HuH-7 (cell line): ENCODE measurements at regions not wholly inside any gene's neighbourhood (a gene's known extent, or its start where the extent isn't known, plus 50 kb on each side); places are given as distances from the start of the nearest gene placed in this dataset.
A peak's percentile ranks its signal among the peaks of the same experiment; 100 is the strongest.

ENCODE experiments used
- DNase-seq: peaks from one replicate; pipeline ENCODE4 v3.0.0; 2011; ENCODE audit warnings: low spot score

DNA sequence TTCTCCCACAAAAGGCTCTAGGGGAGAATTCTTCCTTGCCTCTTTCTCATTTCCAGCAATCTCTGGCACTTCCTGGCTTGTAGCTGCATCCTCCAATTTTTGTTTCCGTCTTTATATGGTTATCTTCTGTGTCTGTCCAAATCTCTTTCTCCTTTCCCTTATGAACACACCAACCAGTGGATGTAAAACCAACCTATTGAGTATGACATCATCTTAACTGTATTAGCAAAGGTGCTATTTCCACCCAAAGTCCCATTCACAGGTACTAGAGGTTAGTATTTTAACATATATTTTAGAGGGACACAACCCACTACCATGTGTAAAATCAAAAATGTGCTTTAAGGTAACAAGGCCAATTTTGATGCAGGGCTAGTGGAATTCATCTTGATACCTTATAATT, 129.0 kb downstream of the RAP2A start:
- DNase-seq, result no peak

DNA sequence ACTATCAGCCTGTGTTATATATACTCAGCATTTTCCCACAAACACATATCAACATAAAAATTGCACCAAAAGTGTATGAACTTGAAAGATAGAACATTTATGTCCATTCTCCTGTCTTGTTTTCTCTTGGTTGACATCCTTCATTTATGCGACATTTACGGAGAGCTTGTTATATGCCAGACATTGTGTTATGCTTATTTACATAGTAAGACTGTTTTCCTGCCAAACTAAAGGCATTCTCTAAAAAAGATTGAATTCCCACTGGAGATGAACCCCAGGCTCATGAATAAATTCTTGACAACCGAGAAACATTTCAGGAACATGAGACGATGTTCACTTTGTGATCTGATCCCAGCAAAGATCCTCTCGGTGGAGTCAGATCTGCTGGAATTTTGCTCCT, 131.0 kb downstream of the RAP2A start:
- DNase-seq, result no peak

DNA sequence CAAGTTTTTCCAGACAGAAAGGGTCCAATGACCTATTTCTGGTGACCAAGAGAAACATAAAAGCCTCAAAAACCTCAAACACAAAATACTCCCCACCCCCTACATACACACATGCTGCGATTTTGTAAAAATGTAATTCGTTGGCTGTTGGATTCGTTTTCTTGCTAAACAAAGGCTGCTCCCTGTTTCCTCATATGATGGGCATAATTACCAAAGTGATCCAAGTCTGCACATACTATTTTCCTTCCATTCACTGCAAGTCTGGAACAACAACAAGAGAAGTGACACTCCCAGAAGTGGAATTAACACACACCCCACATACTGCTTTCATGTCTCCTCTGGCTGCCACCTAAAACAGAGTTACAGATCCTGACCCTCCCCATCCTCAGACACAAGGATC, 131.9 kb downstream of the RAP2A start:
- DNase-seq, result no peak

DNA sequence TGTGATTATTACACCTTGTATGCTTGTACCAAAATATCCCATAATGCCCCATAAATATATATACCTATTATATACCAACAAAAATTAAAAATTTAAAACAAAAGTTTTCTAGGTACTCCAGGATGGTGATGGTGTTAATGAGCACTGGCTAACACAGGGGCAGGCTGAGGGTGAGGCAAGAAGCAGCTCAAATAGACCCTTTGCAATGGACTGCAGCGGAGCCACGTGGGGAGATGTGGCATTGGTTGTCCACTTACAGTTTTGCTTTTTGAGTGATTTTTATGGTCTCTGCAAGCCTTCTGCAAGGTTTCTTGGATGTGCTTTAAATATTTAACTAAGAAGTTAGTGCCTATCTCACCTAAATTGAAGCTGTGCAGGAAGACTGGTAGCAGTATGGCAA, 132.9 kb downstream of the RAP2A start:
- no peak for DNase-seq

DNA sequence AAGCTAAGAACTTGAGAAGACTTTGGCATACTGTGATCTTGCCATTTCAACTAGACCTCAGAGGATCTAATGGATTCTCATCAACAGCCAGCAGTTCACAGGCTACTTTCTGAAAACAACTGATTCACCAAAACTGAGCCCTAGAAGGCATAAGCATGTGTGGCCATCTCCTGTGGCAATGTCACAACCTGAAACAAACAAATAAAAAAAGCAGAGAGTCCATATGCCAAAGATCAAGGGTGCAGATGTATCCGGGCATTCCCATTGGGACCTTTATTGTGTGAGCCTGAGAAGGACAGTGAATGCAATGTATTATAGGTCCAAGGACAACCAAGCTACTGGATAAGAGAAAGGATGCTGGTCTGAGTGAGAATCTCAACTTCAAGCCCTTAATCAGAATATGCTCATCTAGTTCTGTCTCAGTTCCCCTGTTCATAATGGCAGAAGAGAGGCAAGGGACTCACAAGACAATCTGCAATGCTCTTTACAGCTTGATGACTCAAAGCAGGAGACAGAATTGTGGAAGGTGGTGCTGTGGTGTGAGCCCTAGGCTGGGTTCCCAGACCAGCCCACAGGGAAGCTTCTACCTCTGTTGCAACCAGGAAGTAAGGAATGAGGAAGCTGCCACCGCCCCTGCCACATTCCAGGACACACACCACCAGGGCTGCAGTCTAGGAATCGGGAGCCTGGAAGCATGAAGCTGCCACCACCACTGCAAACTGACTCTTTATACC, 133.7 kb downstream of the RAP2A start:
- peak; percentile 31 for DNase-seq

GRCh38 chr13:97568850-97569249, 134.9 kb downstream of the RAP2A start:
- no peak for DNase-seq

DNA sequence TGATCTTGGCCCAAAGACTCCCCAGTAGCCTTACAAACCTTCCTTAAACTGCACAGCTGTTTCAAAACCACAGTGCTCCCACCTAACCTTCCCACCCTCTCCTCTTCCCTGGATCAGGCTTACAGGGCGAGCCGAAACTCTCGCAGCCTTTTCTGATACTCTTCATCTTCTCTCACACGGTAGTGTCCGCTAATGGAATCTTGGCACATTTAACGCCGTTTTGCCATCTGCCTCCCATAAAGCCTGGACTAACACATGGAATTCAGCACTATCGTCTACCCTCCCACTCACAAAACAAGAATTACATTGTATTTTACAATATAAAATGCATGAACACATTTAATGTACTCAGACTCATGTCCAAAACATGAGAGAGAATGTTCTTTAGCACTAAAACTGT, 135.9 kb downstream of the RAP2A start:
- DNase-seq, result no peak

- no peak for DNase-seq
These were observed 136.5 kb downstream of the RAP2A start for GRCh38 chr13:97570442-97570841.

DNA sequence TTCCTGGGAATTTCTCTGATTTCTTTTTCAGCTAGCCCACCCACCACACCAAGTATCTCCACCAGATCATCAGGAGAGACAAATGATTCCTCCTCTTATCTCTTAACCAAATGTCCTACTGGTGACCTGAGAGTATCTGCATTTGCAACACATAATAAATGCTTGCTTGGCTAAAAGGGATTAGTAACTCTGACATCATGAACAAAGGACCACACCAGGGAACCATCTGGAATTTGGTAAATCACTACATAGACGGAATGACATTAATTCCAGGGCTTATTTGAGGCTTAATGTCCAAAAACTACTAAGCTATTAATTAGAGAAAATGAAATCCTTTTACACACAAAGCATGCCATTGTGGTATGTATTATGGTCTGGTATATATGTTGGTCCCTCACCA, 139.0 kb downstream of the RAP2A start:
- DNase-seq, result no peak

- peak; percentile 9 for DNase-seq
These were observed 141.0 kb downstream of the RAP2A start for GRCh38 chr13:97574926-97575325.

DNA sequence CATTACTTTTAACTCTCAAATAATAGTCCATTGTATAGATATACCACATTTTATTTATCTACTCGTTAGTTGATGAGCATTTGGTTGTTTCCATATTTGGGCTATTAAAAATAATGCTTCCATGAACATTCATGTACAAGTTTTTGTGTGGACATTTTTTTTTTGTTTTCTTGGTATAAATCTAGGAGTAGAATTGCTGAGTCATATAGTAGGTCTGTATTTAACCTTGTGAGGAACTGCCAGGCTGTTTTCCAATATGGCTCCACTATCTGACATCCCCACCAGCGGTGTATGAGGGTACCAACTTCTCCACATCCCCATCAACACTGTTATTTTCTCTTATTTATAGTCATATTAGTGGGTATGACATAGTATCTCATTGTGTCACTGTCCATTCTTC, 143.1 kb downstream of the RAP2A start:
- no peak for DNase-seq

- DNase-seq, result no peak
These were observed 148.2 kb downstream of the RAP2A start for GRCh38 chr13:97582170-97582569.

DNA sequence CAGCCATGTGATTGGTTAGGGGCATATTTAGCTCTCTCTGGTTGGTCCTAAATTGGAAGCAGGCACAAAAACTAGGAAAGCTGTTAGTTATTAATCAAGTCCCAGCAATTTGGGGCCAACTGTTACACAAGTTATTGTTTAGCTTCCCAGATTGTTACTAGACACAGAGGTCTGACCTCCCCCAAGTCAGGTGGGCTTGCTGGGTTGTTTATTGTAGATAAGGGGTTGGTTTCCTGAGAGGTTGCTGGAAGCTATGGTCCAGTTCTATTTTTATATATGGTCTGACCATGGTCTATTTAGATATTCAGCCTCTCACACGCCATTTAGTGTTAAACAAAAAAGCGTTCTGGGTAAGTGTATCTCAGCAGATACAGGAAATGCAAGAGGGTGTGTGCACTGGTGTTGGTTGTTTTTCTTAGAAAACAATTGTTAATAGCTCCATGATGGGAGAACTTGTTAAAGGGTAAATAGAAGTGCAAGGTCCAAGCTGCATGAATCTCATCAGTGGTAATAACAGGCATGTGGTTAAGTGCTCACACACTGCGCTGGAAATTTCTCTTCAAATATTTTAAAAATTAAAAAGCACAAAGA, 150.0 kb downstream of the RAP2A start:
- no peak for DNase-seq

DNA sequence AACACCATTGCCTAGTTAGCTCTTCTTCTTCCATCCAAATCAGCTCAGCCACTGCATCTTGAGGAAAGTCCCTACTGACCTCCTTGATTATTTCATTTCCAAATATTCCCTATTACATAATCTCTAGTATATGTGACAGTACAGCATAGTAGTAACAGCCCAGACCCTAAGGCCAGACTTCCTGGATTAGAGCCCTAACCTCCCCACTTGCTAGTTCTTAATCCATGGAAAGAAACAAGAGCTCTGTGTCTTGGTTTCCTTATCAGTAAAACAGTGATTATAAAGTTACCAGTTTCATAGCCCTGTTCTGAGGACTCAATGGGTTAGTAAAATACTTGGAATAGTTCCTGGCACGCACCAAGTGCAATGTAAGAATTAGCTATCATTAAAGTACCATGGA, 153.0 kb downstream of the RAP2A start:
- DNase-seq, result no peak

GRCh38 chr13:97588993-97589392, 155.0 kb downstream of the RAP2A start:
- no peak for DNase-seq

- DNase-seq, result no peak
These were observed 166.6 kb downstream of the RAP2A start for GRCh38 chr13:97600458-97601075.

GRCh38 chr13:97615266-97615665, 181.3 kb downstream of the RAP2A start:
- no peak for DNase-seq

- DNase-seq, result no peak
These were observed 182.4 kb downstream of the RAP2A start for GRCh38 chr13:97616385-97616784.

- DNase-seq, result no peak
These were observed 187.1 kb downstream of the RAP2A start for GRCh38 chr13:97621025-97621424.

DNA sequence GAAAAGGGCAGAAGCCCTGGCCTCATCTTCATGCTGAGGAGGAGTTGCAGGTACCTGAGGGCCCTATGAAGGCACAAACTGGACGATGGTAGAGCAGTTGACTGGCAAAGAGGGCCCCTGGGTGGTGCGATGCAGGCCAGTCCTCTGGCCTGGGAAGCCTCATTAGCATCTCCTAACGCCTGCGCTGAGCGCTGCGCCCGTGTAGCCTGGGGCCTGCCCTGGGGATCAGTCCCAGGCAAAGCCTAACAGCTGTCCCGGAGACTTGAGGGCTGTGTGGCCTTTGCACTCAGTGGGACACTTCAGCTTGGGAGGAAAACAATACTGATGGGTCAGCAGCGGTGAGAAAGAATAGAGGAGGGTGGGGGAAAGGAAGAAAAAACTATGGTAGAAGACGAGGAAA, 187.7 kb downstream of the RAP2A start:
- no peak for DNase-seq

GRCh38 chr13:97627566-97627965, 193.6 kb downstream of the RAP2A start:
- peak; percentile 4 for DNase-seq

- DNase-seq, result no peak
These were observed 195.8 kb downstream of the RAP2A start for GRCh38 chr13:97629601-97630272.

DNA sequence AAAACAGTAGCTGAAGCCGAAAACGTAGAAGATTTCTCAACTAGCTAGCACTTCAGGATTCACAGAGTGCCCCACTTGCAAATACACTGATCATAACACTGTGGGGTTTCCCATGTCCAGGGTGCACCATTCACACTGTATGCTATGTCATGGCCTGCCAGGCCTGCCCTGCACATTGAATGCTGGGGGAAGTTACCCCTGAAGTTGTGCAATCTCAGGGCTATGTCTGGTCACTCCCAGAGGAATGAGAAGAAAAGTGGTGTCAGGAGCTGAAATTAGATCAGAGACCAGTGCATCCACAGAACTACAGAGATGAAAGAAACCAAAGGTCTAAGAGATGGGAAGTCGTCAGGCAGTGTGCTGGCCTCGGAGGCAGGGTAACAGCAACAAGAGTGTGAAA, 196.8 kb downstream of the RAP2A start:
- DNase-seq, result no peak
